ENCODE measurements at regions not wholly inside any gene's neighbourhood (a gene's known extent, or its start where the extent isn't known, plus 50 kb on each side); places are given as distances from the start of the nearest gene placed in this dataset.
A peak's percentile ranks its signal among the peaks of the same experiment; 100 is the strongest.

- Histone ChIP-seq H3K36me3 (no peaks in the 10 kb centered on the region), H3K27me3 (no peaks in the 10 kb centered on the region), H3K9me3 (no peaks in the 10 kb centered on the region), H3K4me3 (no peak overlapping the region)
- DNase-seq, result no peak
Observed at GRCh38 chr14:86722612-86723253, 1192.8 kb downstream of the FLRT2 start.

- no peak for DNase-seq
- no peaks in the 10 kb centered on the region for H3K27me3 ChIP-seq
- H3K4me3 ChIP-seq, result no peak overlapping the region
- H3K36me3 ChIP-seq, result no peaks in the 10 kb centered on the region
- H3K9me3 ChIP-seq, result no peaks in the 10 kb centered on the region
Observed at GRCh38 chr14:86714575-86714974, 1184.6 kb downstream of the FLRT2 start.

GRCh38 chr14:86714153-86714552 is 1184.2 kb downstream of the FLRT2 start:
- no peaks in the 10 kb centered on the region for H3K27me3 ChIP-seq
- no peaks in the 10 kb centered on the region for H3K36me3 ChIP-seq
- DNase-seq, result no peak
- no peak overlapping the region for H3K4me3 ChIP-seq
- no peaks in the 10 kb centered on the region for H3K9me3 ChIP-seq

DNA sequence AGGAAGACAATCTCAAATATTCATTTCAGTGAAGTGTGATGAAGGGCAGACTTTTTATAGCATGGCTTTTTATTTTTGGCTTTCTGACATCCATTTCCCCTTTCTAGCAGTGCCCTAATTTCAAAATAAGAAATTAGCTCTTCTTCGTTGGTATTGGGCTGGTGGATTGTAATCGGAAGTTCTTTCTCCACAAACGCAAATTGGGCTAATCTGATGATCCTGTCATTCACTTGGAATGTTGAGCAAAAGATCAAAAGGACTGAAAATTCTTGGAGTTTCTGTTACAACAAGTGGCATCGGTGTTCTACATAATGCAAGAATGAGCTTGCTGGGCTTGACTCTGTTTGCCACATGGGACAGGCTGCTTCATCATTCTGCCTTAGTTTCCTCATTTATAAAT is 1182.8 kb downstream of the FLRT2 start:
- no peak for DNase-seq
- H3K9me3 ChIP-seq, result no peaks in the 10 kb centered on the region

DNA sequence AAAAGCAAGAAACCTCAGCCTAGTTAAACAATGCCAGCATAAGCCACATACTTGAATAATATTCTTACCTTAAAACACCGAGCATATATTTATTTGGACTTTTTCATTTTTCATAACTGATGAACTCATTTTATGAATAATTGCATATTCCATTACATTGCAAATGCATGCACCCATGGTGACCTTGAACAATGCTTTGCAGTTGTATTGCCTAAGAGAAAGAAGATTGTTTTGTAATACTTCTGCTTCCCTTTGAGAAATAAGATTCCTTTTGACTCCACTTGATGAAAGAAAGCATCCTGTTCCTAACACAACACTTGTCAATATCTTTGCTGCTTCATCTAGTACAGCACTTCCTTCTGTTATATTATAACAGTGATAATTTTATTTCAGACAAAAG is 1182.2 kb downstream of the FLRT2 start:
- Histone ChIP-seq H3K9me3 (no peaks in the 10 kb centered on the region), H3K27me3 (no peaks in the 10 kb centered on the region), H3K4me3 (no peak overlapping the region), H3K36me3 (no peaks in the 10 kb centered on the region)
- no peak for DNase-seq

More for the DNA sequence above, 1182.8 kb downstream of the FLRT2 start:
- no peaks in the 10 kb centered on the region for H3K27me3 ChIP-seq
- H3K36me3 ChIP-seq, result no peaks in the 10 kb centered on the region
- no peak overlapping the region for H3K4me3 ChIP-seq

GRCh38 chr14:86708846-86709339 is 1178.9 kb downstream of the FLRT2 start:
- Histone ChIP-seq H3K9me3 (no peaks in the 10 kb centered on the region), H3K36me3 (no peaks in the 10 kb centered on the region), H3K4me3 (no peak overlapping the region), H3K27me3 (no peaks in the 10 kb centered on the region)
- DNase-seq, result no peak

- DNase-seq, result no peak
- no peaks in the 10 kb centered on the region for H3K36me3 ChIP-seq
- no peaks in the 10 kb centered on the region for H3K9me3 ChIP-seq
- no peaks in the 10 kb centered on the region for H3K27me3 ChIP-seq
- no peak overlapping the region for H3K4me3 ChIP-seq
Observed at GRCh38 chr14:86707071-86707470, 1177.1 kb downstream of the FLRT2 start.

DNA sequence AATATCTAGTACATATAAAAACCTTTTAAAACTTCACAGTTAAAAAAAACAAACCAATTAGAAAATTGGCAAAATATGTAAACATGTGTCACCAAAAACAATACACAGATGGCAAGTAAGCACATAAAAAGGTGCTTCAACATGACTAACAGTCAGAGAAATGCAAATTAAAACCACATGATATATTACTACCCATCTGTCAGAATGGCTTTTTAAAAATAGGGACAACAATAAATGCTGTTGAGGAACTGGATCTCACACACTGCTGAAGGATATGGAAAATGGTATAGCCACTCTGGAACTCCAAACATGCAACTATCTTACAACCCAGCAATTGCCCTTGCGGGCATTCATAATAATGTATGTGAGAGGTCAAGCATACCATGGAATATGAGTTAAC is 1153.6 kb downstream of the FLRT2 start:
- Histone ChIP-seq H3K4me3 (no peak overlapping the region), H3K27me3 (no peaks in the 10 kb centered on the region), H3K36me3 (no peaks in the 10 kb centered on the region), H3K9me3 (no peaks in the 10 kb centered on the region)
- no peak for DNase-seq

- Histone ChIP-seq H3K36me3 (no peaks in the 10 kb centered on the region), H3K4me3 (no peak overlapping the region), H3K27me3 (no peaks in the 10 kb centered on the region), H3K9me3 (no peaks in the 10 kb centered on the region)
- DNase-seq, result no peak
Observed at GRCh38 chr14:86675059-86675458, 1145.1 kb downstream of the FLRT2 start.

DNA sequence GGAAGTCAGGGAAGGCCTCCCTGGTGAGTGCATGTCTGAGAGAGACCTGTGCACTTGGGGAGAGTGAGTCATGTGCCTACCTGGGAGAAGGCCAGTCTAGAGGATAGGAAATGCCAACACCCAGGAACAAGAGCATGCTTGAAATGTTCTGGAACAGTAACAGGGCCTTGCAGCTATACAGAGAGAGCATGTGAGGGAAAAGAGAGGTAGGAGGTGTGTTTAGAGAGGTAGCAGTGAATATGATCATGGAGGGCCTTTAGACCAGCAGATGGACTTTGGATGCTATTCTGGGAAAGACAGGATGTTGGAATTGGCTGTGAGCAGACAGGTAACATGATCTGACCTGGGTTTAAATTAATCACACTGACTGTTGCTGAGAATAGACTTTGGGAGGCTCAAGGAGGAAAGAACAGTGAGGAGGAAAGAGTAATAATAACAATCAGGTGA is 1143.6 kb downstream of the FLRT2 start:
- Histone ChIP-seq H3K36me3 (no peaks in the 10 kb centered on the region), H3K9me3 (no peaks in the 10 kb centered on the region), H3K27me3 (no peaks in the 10 kb centered on the region), H3K4me3 (no peak overlapping the region)
- no peak for DNase-seq

DNA sequence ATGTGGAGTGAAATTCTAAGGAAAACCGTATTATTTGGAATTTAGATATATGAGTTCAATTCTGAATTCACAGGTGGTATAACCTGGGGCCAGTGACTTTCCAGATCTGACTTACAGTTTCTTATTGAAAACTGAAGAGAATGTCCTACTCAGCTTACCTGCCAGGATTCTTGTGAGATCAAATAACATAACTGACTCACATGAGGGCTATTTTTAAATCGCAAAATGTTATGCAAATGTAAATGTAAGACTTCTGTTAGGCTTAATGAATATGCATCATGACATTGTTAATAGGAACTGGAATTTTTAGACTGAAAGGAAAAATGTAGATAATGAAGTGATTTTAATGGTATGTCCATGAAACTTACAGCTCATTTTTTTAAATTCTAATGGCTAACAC is 1142.1 kb downstream of the FLRT2 start:
- H3K9me3 ChIP-seq, result no peaks in the 10 kb centered on the region
- H3K27me3 ChIP-seq, result no peaks in the 10 kb centered on the region
- no peak overlapping the region for H3K4me3 ChIP-seq
- DNase-seq, result no peak
- H3K36me3 ChIP-seq, result no peaks in the 10 kb centered on the region

DNA sequence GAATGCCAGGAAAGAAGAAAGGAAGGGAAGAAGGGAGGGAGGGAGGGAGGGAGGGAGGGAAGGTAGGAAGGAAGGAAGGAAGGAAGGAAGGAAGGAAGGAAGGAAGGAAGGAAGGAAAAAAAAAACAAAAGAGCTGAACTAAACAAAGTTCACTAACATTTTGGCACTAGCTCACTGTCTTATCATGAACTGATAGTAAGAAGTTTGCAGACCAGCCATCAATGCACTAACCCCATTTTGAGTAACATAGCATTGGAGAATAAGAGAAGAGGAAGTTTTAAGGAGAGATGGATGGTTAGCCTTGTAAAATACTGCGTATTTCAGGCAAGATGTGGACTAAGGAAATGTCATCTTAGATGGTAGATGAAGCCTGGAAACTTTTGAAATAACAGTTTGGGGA is 1136.0 kb downstream of the FLRT2 start:
- no peaks in the 10 kb centered on the region for H3K27me3 ChIP-seq
- no peak for DNase-seq
- H3K9me3 ChIP-seq, result no peaks in the 10 kb centered on the region
- H3K4me3 ChIP-seq, result no peak overlapping the region
- H3K36me3 ChIP-seq, result no peaks in the 10 kb centered on the region

DNA sequence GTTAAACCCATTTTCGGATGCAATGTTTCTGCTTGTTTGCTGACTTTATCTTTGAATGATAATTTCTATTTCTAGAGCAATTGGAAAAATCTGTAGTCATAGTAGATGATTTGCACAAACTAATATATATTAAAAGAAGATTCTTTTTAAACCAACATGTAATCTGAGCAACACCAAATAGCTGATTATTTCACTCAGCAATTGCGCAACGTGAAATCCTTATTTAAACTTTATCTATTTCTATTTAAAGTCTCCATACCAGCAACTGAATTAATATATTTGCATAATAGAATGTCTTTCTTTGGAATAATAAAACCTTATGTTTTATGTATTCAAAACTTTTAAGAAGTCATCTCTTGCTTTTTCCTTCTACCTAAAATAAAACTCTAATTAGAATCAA is 1132.4 kb downstream of the FLRT2 start:
- Histone ChIP-seq H3K9me3 (no peaks in the 10 kb centered on the region), H3K27me3 (no peaks in the 10 kb centered on the region), H3K36me3 (no peaks in the 10 kb centered on the region), H3K4me3 (no peak overlapping the region)
- DNase-seq, result no peak

DNA sequence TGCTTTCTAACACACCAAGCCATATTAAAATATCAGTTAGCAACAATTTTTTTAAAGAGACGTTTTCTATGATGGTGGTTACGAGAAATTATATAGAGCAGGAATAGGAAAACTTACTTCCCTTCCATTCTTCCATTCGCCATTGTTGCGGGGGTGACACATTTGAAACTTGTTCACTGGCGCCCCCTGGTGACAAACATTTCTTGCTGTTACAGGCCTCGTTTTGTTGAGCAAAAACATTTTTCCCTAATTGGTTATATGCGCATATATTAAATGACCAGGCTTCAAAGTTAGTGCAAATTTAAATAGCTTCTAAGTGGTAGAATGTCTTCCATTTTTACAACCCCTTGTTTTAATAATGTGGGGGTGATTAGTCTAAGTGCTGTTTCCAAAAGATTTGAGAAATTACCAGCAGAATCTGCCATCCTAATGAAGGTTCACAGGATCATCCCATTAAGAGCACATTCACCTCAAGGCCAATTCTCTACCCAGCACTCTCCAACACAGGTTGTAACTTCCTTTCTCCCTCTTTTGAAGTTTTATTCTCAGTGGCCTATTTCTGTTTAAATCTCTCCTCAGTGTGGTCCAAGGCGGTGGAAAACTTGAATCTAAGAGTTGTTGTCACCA is 1124.7 kb downstream of the FLRT2 start:
- DNase-seq, result peak; percentile 2
- Histone ChIP-seq H3K27me3 (no peaks in the 10 kb centered on the region), H3K9me3 (no peaks in the 10 kb centered on the region), H3K4me3 (no peak overlapping the region), H3K36me3 (no peaks in the 10 kb centered on the region)

DNA sequence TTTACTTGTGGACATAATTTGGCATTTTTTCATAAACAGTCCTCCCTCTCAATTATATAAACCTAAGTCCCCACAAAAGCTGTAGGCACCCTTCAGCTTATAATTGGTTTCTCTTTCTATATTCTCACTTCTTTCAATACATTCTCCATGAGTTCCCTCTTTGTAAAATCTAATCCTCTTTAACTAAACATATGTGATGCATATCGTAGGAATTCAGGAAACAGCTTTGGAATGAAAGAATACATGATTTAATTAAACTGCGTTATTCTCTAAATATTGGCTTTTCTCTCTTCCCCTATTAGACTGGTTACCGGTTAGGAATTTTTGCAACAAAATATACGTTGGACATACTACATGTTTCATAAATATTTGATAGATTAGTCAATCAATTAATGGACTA is 1122.6 kb downstream of the FLRT2 start:
- Histone ChIP-seq H3K4me3 (no peak overlapping the region), H3K27me3 (no peaks in the 10 kb centered on the region)
- DNase-seq, result no peak

DNA sequence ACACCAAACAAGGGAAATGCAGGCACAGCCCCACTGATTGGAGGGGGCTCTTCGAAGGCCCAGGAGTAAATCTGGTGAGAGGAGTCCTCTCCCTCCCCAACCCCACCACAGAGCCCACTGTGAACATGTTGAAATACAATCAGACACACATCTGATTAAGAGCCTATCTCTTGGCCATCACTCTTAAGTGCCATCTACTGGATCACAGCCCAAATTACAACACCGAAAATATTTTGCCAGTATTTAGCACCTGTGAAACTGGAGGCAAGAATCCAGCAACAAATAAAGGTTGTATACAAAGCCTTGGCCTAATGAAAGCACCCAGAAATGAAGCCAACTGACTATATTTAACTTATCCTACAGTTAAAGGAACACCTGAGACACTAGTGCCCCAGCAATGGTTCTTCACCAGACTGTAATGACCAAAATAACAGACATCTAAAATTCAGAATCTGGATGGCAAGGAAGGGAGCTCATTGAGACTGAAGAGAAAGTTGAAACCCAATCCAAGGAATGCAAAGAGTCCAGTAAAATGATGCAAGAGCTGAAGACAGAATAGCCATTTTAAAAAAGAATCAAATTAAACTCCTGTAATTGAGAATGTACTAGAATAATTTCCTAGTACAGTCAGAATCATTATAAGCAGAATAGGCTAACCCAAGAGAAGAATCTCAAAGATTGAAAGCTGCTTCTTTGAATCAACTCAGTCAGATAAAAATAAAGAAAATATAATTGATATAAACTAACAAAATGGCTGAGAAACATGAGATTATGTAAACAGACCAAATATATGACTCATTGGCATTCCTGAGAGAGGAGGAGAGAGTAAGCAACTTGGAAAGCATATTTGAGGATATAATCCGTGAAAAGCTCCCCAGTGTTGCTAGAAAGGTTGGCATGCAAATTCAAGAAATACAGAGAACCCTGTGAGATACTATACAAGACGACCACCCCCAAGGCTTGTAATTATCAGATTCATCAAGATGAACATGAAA is 1117.0 kb downstream of the FLRT2 start:
- no peaks in the 10 kb centered on the region for H3K27me3 ChIP-seq
- H3K4me3 ChIP-seq, result no peak overlapping the region
- H3K9me3 ChIP-seq, result no peaks in the 10 kb centered on the region
- no peak for DNase-seq
- no peaks in the 10 kb centered on the region for H3K36me3 ChIP-seq

More for the DNA sequence above, 1122.6 kb downstream of the FLRT2 start:
- Histone ChIP-seq H3K9me3 (no peaks in the 10 kb centered on the region), H3K36me3 (no peaks in the 10 kb centered on the region)

DNA sequence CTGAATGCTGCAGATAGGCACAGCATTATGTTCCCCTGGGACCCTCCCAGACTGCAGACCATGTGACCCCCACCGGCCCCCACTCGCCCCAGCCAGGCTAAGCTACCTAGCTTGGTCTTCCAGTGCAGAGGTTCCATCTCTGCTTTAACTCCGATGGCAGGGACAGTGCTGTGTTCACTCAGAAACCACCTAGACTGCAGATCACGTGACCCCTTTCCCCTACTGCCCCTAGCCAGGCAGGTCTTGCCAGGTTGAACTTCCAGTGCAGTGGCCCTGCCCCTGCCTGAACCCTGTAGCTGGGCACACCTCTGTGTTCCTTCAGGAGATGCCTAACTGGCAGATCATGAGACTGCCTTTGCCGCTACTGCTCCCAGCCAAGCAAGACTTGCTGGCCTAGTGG is 1116.2 kb downstream of the FLRT2 start:
- Histone ChIP-seq H3K4me3 (no peak overlapping the region), H3K9me3 (no peaks in the 10 kb centered on the region), H3K36me3 (no peaks in the 10 kb centered on the region), H3K27me3 (no peaks in the 10 kb centered on the region)
- DNase-seq, result no peak
